ENCODE measurements at regions not wholly inside any gene's neighbourhood (a gene's known extent, or its start where the extent isn't known, plus 50 kb on each side); places are given as distances from the start of the nearest gene placed in this dataset.
"Not testable (repeated sequence)": the region's sequence is repeated elsewhere in the genome, so short reads cannot be mapped to it uniquely, and the experiment has no call there.

DNA sequence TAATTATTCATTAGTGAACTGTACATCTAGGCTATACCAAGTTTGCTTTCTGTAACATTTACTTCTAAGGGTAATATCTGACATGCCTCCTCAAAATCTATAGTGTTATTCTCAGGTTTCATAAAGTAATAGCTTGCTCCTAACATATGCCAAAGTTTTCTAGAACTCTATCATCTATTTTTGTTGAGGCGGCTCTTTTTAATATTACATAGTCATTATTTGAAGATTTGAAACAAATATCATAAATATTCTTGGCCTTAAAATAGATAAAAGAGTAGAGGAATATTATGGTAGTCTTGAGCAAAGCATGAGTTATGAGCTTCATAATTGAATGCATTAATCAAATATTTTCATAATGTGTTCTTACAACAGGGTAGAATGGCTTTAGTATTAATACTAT is 327.2 kb upstream of the KCND2 start:
- Histone ChIP-seq H3K36me3 (ENCODE audit: control insufficient read depth, insufficient read depth, low read length) (no peaks in the 10 kb centered on the region), H3K4me3 (ENCODE audit: low read length) (no peak overlapping the region), H3K9ac (ENCODE audit: extremely low read depth, low read length, poor library complexity, severe bottlenecking) (no peak overlapping the region), H3K27ac (ENCODE audit: low read depth, low read length) (no peak overlapping the region), H3K4me1 (ENCODE audit: control insufficient read depth, insufficient read depth, low read length) (no peaks in the 10 kb centered on the region), H3K27me3 (ENCODE audit: control insufficient read depth, insufficient read depth, low read length, poor library complexity, severe bottlenecking) (no peaks in the 10 kb centered on the region), H3K9me3 (ENCODE audit: control insufficient read depth, low read length) (no peaks in the 10 kb centered on the region)
- Mint-ChIP-seq H3K27ac (no peak overlapping the region), H3K27me3 (ENCODE audit: insufficient read depth) (no peaks in the 10 kb centered on the region), H3K9me3 (no peaks in the 10 kb centered on the region), H3K4me3 (no peak overlapping the region), H3K36me3 (ENCODE audit: low read depth) (no peaks in the 10 kb centered on the region), H3K4me1 (no peaks in the 10 kb centered on the region)
- TF ChIP-seq, protein P1, sequence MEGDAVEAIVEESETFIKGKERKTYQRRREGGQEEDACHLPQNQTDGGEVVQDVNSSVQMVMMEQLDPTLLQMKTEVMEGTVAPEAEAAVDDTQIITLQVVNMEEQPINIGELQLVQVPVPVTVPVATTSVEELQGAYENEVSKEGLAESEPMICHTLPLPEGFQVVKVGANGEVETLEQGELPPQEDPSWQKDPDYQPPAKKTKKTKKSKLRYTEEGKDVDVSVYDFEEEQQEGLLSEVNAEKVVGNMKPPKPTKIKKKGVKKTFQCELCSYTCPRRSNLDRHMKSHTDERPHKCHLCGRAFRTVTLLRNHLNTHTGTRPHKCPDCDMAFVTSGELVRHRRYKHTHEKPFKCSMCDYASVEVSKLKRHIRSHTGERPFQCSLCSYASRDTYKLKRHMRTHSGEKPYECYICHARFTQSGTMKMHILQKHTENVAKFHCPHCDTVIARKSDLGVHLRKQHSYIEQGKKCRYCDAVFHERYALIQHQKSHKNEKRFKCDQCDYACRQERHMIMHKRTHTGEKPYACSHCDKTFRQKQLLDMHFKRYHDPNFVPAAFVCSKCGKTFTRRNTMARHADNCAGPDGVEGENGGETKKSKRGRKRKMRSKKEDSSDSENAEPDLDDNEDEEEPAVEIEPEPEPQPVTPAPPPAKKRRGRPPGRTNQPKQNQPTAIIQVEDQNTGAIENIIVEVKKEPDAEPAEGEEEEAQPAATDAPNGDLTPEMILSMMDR (conservative IDR thresholded peaks at IDR 0.05) = no peak
- no CpG with 5 or more reads among the region's 1 CpG for WGBS, 2 experiments (ENCODE audit: insufficient coverage in 1 of 2, insufficient read length in 1 of 2)
- DNase-seq = no peak

DNA sequence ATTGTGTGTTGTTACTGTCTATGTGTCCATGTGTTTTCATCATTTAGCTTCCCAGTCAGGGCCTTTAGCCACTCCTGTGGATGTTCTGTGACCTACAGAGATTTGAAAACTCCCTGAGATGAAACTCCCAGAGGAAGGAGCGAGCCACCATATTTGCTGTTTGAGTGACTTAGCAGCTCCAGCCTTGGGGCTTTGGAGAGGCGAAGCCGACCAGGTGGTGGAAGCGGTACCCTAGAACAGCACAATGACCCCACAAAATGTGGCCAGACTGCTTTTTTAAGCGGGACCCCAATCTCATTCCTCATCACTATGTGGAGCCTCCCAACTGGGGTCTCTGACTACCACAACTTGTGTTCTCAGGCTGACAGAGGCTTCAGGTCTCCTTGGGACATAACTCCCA is 323.9 kb upstream of the KCND2 start:
- H3K27ac Mint-ChIP-seq = no peak overlapping the region
- no peak for DNase-seq

DNA sequence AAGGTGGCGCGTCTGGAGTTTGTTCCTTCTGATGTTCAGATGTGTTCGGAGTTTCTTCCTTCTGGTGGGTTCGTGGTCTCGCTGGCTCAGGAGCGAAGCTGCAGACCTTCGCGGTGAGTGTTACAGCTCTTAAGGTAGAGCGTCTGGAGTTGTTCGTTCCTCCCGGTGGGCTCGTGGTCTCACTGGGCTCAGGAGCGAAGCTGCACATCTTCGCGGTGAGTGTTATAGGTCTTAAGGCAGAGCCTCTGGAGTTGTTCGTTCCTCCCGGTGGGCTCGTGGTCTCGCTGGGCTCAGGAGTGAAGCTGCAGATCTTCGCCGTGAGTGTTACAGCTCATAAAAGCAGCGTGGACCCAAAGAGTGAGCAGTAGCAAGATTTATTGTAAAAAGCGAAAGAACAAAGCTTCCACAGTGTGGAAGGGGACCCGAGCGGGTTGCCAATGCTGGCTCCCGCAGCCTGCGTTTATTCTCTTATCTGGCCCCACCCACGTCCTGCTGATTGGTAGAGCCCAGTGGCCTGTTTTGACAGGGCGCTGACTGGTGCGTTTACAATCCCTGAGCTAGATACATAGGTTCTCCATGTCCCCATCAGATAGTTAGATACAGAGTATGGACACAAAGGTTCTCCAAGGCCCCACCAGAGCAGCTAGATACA is 322.5 kb upstream of the KCND2 start:
- H3K4me3 Mint-ChIP-seq; H3K27ac Mint-ChIP-seq; H3K36me3 ChIP-seq (ENCODE audit: control insufficient read depth, insufficient read depth, low read length); H3K9me3 Mint-ChIP-seq; DNase-seq; H3K4me3 ChIP-seq (ENCODE audit: low read length); H3K9ac ChIP-seq (ENCODE audit: extremely low read depth, low read length, poor library complexity, severe bottlenecking); H3K36me3 Mint-ChIP-seq (ENCODE audit: low read depth); H3K27me3 Mint-ChIP-seq (ENCODE audit: insufficient read depth); H3K4me1 Mint-ChIP-seq; H3K4me1 ChIP-seq (ENCODE audit: control insufficient read depth, insufficient read depth, low read length); H3K27me3 ChIP-seq (ENCODE audit: control insufficient read depth, insufficient read depth, low read length, poor library complexity, severe bottlenecking); H3K27ac ChIP-seq (ENCODE audit: low read depth, low read length); H3K9me3 ChIP-seq (ENCODE audit: control insufficient read depth, low read length): not testable (repeated sequence)
- 93 to 95% methylated on average over 15 to 30 of the region's 30 CpGs for WGBS, 2 experiments (ENCODE audit: insufficient coverage in 1 of 2, insufficient read length in 1 of 2)

More for the DNA sequence above, 323.9 kb upstream of the KCND2 start:
- Mint-ChIP-seq H3K27me3 (ENCODE audit: insufficient read depth) (no peaks in the 10 kb centered on the region), H3K4me3 (no peak overlapping the region), H3K9me3 (peaks cover 3% of the 10 kb centered on the region), H3K4me1 (no peaks in the 10 kb centered on the region), H3K36me3 (ENCODE audit: low read depth) (no peaks in the 10 kb centered on the region)
- TF ChIP-seq, protein P1 (conservative IDR thresholded peaks at IDR 0.05) = no peak
- H3K27me3 ChIP-seq (ENCODE audit: control insufficient read depth, insufficient read depth, low read length, poor library complexity, severe bottlenecking) = no peaks in the 10 kb centered on the region
- H3K27ac ChIP-seq (ENCODE audit: low read depth, low read length) = no peak overlapping the region
- WGBS, 2 experiments (ENCODE audit: insufficient coverage in 1 of 2, insufficient read length in 1 of 2) = 84 to 86% methylated on average over 2 to 5 of the region's 5 CpGs
- H3K4me3 ChIP-seq (ENCODE audit: low read length) = no peak overlapping the region
- no peak overlapping the region for H3K9ac ChIP-seq (ENCODE audit: extremely low read depth, low read length, poor library complexity, severe bottlenecking)
- no peaks in the 10 kb centered on the region for H3K4me1 ChIP-seq (ENCODE audit: control insufficient read depth, insufficient read depth, low read length)
- H3K9me3 ChIP-seq (ENCODE audit: control insufficient read depth, low read length) = no peaks in the 10 kb centered on the region
- no peaks in the 10 kb centered on the region for H3K36me3 ChIP-seq (ENCODE audit: control insufficient read depth, insufficient read depth, low read length)

DNA sequence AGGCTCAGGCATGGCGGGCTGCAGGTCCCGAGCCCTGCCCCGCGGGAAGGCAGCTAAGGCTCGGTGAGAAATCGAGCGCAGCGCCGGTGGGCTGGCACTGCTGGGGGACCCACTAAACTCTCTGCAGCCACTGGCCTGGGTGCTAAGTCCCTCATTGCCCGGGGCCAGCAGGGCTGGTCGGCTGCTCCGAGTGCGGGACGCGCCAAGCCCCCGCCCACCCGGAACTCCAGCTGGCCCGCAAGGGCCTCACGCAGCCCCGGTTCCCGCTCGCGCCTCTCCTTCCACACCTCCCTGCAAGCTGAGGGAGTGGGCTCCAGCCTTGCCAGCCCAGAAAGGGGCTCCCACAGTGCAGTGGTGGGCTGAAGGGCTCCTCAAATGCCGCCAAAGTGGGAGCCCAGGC is 321.4 kb upstream of the KCND2 start:
- 97 to 100% methylated on average over 2 to 24 of the region's 24 CpGs for WGBS, 2 experiments (ENCODE audit: insufficient coverage in 1 of 2, insufficient read length in 1 of 2)
- not testable (repeated sequence) for H3K9me3 ChIP-seq (ENCODE audit: control insufficient read depth, low read length); H3K27me3 Mint-ChIP-seq (ENCODE audit: insufficient read depth); H3K36me3 Mint-ChIP-seq (ENCODE audit: low read depth); H3K27me3 ChIP-seq (ENCODE audit: control insufficient read depth, insufficient read depth, low read length, poor library complexity, severe bottlenecking); H3K4me1 Mint-ChIP-seq; H3K4me3 ChIP-seq (ENCODE audit: low read length); H3K36me3 ChIP-seq (ENCODE audit: control insufficient read depth, insufficient read depth, low read length); DNase-seq; H3K27ac Mint-ChIP-seq; H3K27ac ChIP-seq (ENCODE audit: low read depth, low read length); H3K9ac ChIP-seq (ENCODE audit: extremely low read depth, low read length, poor library complexity, severe bottlenecking); H3K4me3 Mint-ChIP-seq; H3K4me1 ChIP-seq (ENCODE audit: control insufficient read depth, insufficient read depth, low read length); H3K9me3 Mint-ChIP-seq

Measured in endodermal cell (in vitro differentiated cells).